ENCODE measurements at regions not wholly inside any gene's neighbourhood (a gene's known extent, or its start where the extent isn't known, plus 50 kb on each side); places are given as distances from the start of the nearest gene placed in this dataset.
"Not testable (repeated sequence)": the region's sequence is repeated elsewhere in the genome, so short reads cannot be mapped to it uniquely, and the experiment has no call there.

DNA sequence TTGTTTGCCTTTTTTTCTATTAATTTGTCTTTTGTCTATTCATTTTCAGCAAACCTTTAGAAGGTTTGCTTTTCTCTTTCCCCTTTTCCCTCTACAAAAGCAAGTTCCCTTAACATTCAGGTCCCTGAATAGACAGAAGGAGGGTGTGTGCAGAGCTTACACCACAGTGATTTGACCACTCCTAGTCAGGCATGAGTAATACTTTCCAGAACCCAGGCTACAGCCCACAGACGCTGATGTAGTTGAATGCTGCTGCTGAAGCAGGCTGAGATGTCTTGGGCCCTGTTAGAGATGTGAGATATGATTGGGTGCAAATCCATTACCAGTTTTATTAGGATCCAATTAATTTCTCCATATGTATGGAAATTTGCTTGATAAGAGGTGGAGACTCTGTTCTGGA is 1191.4 kb downstream of the RPIA start:
- DNase-seq (ENCODE audit: low spot score); in situ Hi-C loops (cut with MboI; ENCODE audit: low pct_unique_long_range_greater_than_20kb, low sequenced_read_pairs, unreplicated experiment): not testable (repeated sequence)

DNA sequence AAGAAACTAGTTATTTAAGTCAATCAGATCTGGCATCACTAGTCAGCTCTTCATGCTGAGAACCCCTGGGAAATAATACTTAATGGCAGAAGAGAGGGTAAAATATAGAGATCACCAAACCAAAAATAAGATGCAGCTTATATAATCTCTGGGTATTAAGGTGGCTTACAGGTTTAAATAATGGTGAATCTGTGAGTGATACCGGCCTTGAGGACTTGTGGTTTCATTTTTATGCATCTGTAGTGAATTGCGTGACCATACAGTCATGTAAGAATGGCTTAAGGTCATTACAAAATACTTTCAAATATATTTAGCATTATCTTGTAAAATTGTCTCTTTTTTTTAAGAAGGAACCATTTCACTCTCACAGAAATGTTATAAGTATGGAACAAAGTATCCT is 1192.2 kb downstream of the RPIA start:
- in situ Hi-C loops (cut with MboI; ENCODE audit: low pct_unique_long_range_greater_than_20kb, low sequenced_read_pairs, unreplicated experiment), result not testable (repeated sequence)

DNA sequence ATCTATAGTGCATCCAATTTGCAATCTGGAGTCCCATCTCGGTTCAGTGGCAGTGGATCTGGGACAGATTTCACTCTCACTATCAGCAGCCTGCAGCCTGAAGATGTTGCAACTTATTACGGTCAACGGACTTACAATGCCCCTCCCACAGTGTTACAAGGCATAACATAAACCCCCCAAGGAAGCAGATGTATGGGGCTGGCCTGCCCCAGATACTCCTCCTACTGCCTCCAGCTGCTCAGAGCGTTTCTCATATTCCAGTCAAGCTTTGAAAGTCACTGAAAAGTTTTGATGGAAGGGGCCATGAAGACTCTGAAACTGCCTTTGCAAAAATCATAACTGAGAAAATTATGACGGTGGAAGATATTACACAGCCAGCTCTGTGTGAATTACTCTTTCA is 1193.6 kb downstream of the RPIA start:
- in situ Hi-C loops (cut with MboI; ENCODE audit: low pct_unique_long_range_greater_than_20kb, low sequenced_read_pairs, unreplicated experiment); DNase-seq (ENCODE audit: low spot score): not testable (repeated sequence)

More for the DNA sequence above, 1192.2 kb downstream of the RPIA start:
- DNase-seq (ENCODE audit: low spot score), result not testable (repeated sequence)

DNA sequence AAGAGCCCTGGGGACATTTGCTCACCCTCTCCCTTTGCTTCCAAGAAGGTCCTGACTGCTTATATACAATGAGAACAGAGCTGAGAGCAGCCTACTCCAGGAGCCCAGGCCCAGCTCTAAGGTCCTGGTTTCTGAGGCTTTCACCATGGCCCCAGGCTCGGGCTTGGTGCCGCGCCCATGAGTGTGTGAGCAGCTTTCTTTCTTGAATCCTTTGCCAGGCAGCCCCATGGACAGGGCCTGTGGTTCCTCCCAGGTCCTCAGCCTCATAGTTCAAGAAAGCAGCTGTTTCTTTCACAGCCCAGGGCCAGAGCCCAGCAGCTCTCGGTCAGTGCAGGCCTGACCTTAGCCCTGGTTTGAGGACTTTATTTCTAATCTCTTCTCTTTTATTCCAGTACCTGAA is 1197.2 kb downstream of the RPIA start:
- DNase-seq (ENCODE audit: low spot score); in situ Hi-C loops (cut with MboI; ENCODE audit: low pct_unique_long_range_greater_than_20kb, low sequenced_read_pairs, unreplicated experiment): not testable (repeated sequence)

DNA sequence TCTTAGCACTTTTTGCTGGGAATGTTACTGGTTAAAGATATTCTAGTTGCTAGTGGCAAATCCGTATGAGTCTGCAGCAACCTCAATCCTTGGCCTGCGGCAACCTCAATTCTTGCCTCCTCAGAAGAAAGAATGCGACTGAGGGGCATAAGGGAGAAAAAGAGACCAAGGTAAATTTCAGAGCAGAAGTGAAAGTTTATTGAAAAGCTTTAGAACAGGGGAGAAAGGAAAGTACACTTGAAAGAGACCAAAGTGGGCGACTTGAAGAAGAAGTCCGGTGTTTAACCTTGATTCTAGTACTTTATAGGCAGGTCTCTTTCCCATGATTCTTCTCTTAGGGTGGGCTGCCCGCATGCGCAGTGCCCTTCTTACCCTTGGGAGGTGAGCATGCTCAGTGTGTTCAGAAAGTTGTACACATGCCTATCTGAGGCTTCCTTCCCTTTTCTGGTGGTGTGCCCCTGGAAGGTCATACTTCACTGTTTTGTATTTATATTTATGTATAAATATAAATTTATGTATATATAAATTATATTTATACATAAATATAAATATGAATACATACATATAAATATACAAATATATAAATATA is 1198.8 kb downstream of the RPIA start:
- in situ Hi-C loops (cut with MboI; ENCODE audit: low pct_unique_long_range_greater_than_20kb, low sequenced_read_pairs, unreplicated experiment); DNase-seq (ENCODE audit: low spot score): not testable (repeated sequence)

DNA sequence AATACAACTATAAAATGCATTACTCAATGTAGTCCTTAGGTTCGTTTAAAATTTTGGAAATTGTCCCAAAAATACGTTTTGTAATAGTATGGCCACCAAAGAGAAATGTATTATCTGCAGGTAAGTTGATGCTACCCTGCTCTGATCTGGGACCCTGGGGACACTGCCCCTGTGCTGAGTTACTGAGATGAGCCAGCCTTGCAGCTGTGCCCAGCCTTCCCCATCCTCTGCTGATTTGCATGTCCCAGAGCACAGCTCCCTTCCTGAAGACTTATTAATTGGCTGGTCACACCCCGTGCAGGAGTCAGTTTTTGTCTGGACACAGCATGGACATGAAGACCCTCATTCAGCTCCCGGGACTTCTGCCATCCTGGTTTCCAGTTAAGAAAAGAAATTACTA is 1203.5 kb downstream of the RPIA start:
- DNase-seq (ENCODE audit: low spot score); in situ Hi-C loops (cut with MboI; ENCODE audit: low pct_unique_long_range_greater_than_20kb, low sequenced_read_pairs, unreplicated experiment): not testable (repeated sequence)

DNA sequence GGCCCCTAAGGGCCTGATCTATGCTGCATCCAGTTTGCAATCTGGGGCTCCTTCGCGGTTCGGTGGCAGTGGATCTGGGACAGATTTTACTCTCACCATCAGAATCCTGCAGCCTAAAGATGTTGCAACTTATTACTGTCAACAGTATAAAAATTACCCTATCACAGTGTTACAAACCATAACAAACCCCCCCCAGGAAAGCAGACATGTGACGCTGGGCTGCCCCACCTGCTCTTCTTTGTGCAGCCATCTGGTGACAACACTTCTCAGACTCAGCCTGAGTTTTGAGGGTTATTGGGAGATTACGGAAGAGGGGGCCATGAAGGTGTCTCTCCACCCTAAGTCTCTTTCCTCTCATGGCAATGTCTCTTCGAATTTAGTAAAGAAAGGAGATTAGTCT is 1204.2 kb downstream of the RPIA start:
- in situ Hi-C loops (cut with MboI; ENCODE audit: low pct_unique_long_range_greater_than_20kb, low sequenced_read_pairs, unreplicated experiment), result not testable (repeated sequence)

DNA sequence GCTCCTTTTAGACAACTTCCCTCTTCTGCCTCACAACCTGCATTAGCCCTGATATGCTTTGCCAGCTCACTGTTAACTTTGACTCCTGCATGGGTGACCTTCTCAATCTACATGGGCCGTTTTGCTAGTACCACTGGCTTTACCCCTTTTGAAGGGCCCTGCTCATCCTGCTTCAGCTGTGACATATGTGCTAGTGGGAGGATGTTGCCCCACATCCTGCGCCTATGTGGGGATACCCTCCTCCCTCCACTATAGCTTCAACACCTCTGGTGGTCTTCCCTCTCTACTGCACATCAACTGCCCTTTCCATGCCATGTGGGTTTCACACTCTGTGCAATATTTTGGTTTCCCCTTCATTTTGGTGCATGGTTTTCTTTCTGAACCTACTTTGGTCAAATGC is 1235.5 kb downstream of the RPIA start:
- DNase-seq (ENCODE audit: low spot score); in situ Hi-C loops (cut with MboI; ENCODE audit: low pct_unique_long_range_greater_than_20kb, low sequenced_read_pairs, unreplicated experiment): not testable (repeated sequence)

More for the DNA sequence above, 1204.2 kb downstream of the RPIA start:
- DNase-seq (ENCODE audit: low spot score), result not testable (repeated sequence)

DNA sequence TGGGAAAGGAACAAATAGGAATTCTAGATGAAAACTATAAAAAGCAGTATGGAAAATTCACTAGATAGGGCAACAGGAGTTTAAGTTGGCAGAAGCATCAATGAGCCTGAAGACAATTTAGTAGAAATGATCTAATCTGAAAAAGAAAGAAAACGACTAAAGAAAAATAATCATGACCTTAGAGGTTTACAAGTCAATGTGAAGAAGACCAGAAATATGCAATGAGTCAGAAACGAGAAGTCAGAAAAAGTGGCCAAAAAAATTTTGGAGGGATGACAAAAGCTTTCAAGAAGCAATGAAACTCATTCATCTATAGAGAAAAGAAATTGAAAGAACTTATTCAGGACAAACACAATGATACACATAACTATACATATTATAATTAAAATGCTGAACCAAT is 1244.0 kb downstream of the RPIA start:
- DNase-seq (ENCODE audit: low spot score); in situ Hi-C loops (cut with MboI; ENCODE audit: low pct_unique_long_range_greater_than_20kb, low sequenced_read_pairs, unreplicated experiment): not testable (repeated sequence)

DNA sequence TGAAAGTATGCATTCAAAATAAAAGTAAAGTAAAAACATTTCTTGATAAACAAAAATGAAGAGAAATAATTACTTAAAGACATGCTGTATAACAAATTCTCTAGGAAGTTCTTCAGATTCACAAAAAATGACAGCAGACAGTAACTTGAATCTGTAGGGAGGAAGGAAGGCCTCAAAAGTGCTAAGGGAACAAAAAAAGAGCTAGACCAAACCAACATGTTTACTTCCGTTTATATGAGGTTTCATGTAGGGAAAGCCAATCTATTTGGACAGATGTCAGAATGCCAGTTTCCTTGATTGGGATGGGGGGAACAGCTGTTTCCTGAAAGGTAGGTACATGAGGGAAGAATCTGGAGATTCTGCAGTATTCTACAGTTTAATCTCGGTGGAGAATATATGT is 1244.5 kb downstream of the RPIA start:
- in situ Hi-C loops (cut with MboI; ENCODE audit: low pct_unique_long_range_greater_than_20kb, low sequenced_read_pairs, unreplicated experiment); DNase-seq (ENCODE audit: low spot score): not testable (repeated sequence)

DNA sequence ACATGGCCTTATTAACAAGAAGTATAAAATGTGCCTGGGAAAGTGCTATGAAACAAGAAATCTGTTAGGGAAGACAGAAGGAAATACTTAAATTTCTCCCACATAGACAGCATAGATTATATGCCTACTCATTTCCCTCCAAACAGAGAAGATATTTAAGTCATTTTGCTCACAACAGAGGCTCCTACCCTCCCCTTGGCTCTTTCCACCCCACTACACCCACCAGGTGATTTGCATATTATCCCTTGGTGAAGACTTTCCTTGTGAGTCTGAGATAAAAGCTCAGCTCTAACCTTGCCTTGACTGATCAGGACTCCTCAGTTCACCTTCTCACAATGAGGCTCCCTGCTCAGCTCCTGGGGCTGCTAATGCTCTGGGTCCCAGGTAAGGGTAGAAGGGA is 1245.1 kb downstream of the RPIA start:
- in situ Hi-C loops (cut with MboI; ENCODE audit: low pct_unique_long_range_greater_than_20kb, low sequenced_read_pairs, unreplicated experiment); DNase-seq (ENCODE audit: low spot score): not testable (repeated sequence)

DNA sequence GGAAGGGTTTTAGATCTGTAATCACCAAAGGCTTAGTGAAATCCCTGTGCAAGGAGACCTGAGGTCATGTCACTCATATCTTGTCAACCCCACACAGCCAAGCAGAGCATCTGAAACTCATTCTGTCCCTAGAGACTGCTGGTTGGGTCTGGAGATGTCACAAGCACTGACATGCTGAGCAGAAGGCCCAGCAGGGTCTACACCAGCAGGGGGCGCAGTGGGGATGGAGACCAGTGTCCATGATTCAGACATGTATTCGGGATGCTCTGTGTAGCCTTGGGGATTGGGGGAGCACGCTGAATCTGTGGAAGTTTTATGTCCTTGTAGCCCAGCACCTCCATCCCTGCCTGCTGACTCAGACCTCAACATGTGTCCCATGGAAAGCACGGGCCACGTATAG is 1247.3 kb downstream of the RPIA start:
- in situ Hi-C loops (cut with MboI; ENCODE audit: low pct_unique_long_range_greater_than_20kb, low sequenced_read_pairs, unreplicated experiment); DNase-seq (ENCODE audit: low spot score): not testable (repeated sequence)
- TF ChIP-seq, protein P1, sequence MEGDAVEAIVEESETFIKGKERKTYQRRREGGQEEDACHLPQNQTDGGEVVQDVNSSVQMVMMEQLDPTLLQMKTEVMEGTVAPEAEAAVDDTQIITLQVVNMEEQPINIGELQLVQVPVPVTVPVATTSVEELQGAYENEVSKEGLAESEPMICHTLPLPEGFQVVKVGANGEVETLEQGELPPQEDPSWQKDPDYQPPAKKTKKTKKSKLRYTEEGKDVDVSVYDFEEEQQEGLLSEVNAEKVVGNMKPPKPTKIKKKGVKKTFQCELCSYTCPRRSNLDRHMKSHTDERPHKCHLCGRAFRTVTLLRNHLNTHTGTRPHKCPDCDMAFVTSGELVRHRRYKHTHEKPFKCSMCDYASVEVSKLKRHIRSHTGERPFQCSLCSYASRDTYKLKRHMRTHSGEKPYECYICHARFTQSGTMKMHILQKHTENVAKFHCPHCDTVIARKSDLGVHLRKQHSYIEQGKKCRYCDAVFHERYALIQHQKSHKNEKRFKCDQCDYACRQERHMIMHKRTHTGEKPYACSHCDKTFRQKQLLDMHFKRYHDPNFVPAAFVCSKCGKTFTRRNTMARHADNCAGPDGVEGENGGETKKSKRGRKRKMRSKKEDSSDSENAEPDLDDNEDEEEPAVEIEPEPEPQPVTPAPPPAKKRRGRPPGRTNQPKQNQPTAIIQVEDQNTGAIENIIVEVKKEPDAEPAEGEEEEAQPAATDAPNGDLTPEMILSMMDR (IDR thresholded peaks at IDR 0.05; ENCODE audit: extremely low read depth, insufficient read depth, missing control alignments), result peak; percentile 20

DNA sequence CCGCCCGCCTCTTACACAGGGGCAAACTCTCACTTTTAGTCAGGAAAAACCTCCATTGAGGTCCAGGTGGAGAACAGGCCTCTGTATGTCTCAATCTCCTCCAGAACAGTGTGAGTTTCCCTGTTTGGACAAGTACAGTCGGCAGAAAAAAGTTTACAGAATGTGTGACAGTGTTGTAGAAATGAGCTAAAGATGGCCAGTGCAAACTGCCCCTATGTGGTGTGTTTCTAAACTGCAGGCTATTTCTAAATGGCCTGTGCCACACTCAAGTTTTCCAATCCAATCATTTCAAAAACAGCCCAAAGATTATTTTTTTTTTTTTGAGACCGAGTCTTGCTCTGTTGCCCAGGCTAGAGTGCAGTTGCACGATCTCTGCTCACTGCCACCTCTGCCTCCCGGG is 1252.8 kb downstream of the RPIA start:
- in situ Hi-C loops (cut with MboI; ENCODE audit: low pct_unique_long_range_greater_than_20kb, low sequenced_read_pairs, unreplicated experiment), result not testable (repeated sequence)

DNA sequence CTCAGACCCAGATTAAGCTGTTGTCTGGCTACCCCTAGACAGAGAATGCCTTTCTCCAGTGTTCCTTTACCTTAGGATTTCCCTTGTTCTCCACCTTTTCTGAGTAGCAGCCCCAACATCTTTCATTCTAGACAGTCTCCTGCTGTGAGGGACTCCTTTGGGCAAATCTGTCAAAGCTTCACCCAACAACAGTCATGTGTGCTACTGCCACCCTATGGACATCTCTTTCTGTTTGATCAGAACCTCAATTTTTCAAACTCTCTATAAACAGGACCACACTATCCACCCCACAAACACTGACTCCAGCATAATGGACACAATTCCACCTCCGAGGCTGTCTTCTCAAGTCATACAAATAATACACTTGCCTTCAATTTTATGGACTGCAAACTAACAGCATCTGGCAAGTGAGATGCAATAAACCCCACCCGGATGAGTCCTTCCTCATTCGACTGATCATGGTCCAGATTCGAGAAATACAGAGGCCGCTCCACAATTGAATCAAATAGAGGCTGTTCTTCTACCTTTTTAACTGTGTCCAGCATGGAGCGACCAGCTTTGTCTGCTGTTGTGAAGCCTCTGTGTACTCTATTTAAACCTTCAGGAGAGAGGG is 1253.6 kb downstream of the RPIA start:
- in situ Hi-C loops (cut with MboI; ENCODE audit: low pct_unique_long_range_greater_than_20kb, low sequenced_read_pairs, unreplicated experiment); DNase-seq (ENCODE audit: low spot score): not testable (repeated sequence)

More for the DNA sequence above, 1252.8 kb downstream of the RPIA start:
- DNase-seq (ENCODE audit: low spot score), result not testable (repeated sequence)

DNA sequence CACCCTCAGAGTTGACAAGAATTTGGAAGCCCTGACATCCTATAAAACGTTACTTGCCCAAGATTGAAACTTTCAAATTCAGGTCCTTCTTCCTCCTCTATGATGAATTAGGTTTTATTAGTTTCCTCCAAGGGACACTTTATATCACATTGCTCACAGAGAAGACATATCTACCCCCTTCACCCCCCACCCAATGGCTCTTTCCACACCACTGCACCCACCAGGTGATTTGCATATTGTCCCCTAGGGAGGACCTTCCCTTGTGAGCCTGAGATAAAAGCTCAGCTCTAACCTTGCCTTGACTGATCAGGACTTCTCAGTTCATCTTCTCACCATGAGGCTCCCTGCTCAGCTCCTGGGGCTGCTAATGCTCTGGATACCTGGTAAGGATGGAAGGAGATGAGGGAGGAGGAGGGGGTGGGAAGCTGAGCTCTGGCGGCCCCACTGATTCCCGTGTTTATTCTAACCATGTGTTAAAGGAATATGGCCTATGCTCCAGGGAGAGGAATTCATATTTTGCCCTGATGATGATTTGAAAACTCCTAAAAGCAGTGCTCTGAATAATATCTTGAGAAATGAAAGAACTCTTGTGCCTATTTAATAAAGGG is 1255.8 kb downstream of the RPIA start:
- DNase-seq (ENCODE audit: low spot score); in situ Hi-C loops (cut with MboI; ENCODE audit: low pct_unique_long_range_greater_than_20kb, low sequenced_read_pairs, unreplicated experiment): not testable (repeated sequence)

DNA sequence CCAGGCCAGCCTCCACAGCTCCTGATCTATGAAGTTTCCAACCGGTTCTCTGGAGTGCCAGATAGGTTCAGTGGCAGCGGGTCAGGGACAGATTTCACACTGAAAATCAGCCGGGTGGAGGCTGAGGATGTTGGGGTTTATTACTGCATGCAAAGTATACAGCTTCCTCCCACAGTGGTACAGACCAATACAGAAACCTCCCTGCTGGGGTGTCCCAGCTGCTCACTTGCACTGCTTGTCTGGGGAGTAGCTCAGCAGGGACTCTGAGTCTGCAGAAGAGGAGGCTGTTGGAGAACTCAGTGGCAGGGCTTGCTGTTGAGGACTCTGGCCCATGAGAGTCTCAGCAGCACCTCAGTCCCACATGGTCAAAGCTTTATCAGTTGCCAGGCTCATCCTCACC is 1256.6 kb downstream of the RPIA start:
- DNase-seq (ENCODE audit: low spot score); in situ Hi-C loops (cut with MboI; ENCODE audit: low pct_unique_long_range_greater_than_20kb, low sequenced_read_pairs, unreplicated experiment): not testable (repeated sequence)

DNA sequence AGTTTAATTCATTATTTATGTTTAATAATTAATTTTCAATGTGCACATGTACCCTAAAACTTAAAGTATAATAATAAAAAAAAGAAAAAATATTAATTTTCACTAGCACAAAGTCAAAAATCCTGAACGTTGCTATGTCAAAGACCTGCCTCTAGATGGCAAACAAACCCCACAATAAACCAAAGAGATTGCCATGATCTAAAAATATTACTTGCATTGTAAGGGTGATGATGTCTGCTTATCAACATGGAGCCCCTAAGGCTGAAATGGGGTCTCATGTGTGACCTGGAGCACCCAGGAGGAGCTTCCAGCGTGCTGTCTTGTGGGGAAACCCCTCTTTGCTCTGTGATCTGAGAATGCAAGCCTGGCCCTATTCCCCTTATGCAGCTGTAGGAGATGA is 1259.3 kb downstream of the RPIA start:
- in situ Hi-C loops (cut with MboI; ENCODE audit: low pct_unique_long_range_greater_than_20kb, low sequenced_read_pairs, unreplicated experiment); DNase-seq (ENCODE audit: low spot score): not testable (repeated sequence)
